Panc1 (cell line): ENCODE measurements at regions not wholly inside any gene's neighbourhood (a gene's known extent, or its start where the extent isn't known, plus 50 kb on each side); places are given as distances from the start of the nearest gene placed in this dataset.

Experiments
- ATAC-seq: fragments of 200-7000 bp; cut with Tn5 transposase; 2 replicates; pipeline ENCODE4 v1.9.1; 2020; ENCODE audit warnings: mild to moderate bottlenecking, moderate library complexity
- BruUV-seq: library from RNA; stranded (reverse); fragments of 400-500 nt; replicated peaks from 2 replicates; lab custom pipeline; 2021; lab: Mats Ljungman, UMichigan
- CTCF ChIA-PET: fragments of 300-600 bp; sonication (Branson Sonifier 250); formaldehyde crosslinking; loops from one replicate; lab custom pipeline; 2022; ENCODE audit warnings: antibody characterized with exemption; lab: Charles Lee
- POLR2A ChIA-PET: fragments of 300-600 bp; sonication (Branson Sonifier 250); formaldehyde crosslinking; loops from one replicate; lab custom pipeline; 2022; ENCODE audit warnings: antibody characterized with exemption; lab: Charles Lee
- DNase-seq: peaks from one replicate; pipeline ENCODE4 v3.0.0-alpha.2; 2010; ENCODE audit warnings: low read depth, low spot score
- H3K27ac ChIP-seq: 2 replicates; pipeline ENCODE4 v1.5.1; 2011; ENCODE audit warnings: mild to moderate bottlenecking, low read length, inconsistent platforms
- H3K27me3 ChIP-seq: fragments of 200-500 bp; sonication (Bioruptor generic); 2 replicates; pipeline ENCODE4 v1.6.0; 2014; ENCODE audit warnings: low read length, inconsistent platforms; ENCODE audit not compliant: control insufficient read depth, insufficient read depth
- H3K36me3 ChIP-seq: fragments of 200-500 bp; sonication (Bioruptor generic); 2 replicates; pipeline ENCODE4 v1.5.1; 2014; ENCODE audit warnings: inconsistent platforms, mild to moderate bottlenecking, low read length, moderate library complexity; ENCODE audit not compliant: control insufficient read depth, insufficient read depth
- H3K4me1 ChIP-seq: 2 replicates; pipeline ENCODE4 v1.5.1; 2011; ENCODE audit warnings: inconsistent platforms, mild to moderate bottlenecking, low read length, moderate library complexity; ENCODE audit not compliant: control insufficient read depth, insufficient read depth
- H3K4me3 ChIP-seq, 2 experiments: 2 replicates each; pipeline ENCODE4 v1.5.1; 2011 to 2012; ENCODE audit warnings: low read depth in 2 of 2, low read length in 2 of 2, mild to moderate bottlenecking in 2 of 2, inconsistent platforms in 1 of 2, moderate library complexity in 1 of 2
- H3K9me3 ChIP-seq: fragments of 200-500 bp; sonication (Bioruptor generic); 2 replicates; pipeline ENCODE4 v1.5.1; 2014; ENCODE audit warnings: low read depth, mild to moderate bottlenecking, inconsistent platforms, low read length, moderate library complexity; ENCODE audit not compliant: control insufficient read depth, insufficient read depth
- POLR2AphosphoS5 ChIP-seq: IDR thresholded peaks from 2 replicates; pipeline ENCODE4 v1.6.1; 2012; ENCODE audit warnings: mild to moderate bottlenecking, low read depth, low read length, moderate library complexity
- SIN3A ChIP-seq: IDR thresholded peaks from 2 replicates; pipeline ENCODE4 v1.6.1; 2012; ENCODE audit warnings: low read depth, mild to moderate bottlenecking, low read length, moderate library complexity, borderline replicate concordance; ENCODE audit not compliant: insufficient read depth
- TCF7L2 ChIP-seq: IDR thresholded peaks from 2 replicates; pipeline ENCODE4 v1.6.1; 2011; ENCODE audit warnings: mild to moderate bottlenecking, low read depth, low read length, inconsistent platforms
- in situ Hi-C: cut with HindIII; loops from 2 replicates; pipeline ENCODE4 v1.10.0; 2016; ENCODE audit warnings: low sequenced_read_pairs, low pct_unique_long_range_greater_than_20kb
- intact Hi-C: fragments of 100-400 bp; cut with micrococcal nuclease; formaldehyde crosslinking; loops from one replicate; pipeline ENCODE4 v1.10.0; 2022; ENCODE audit not compliant: unreplicated experiment
- TF ChIP-seq, protein P1 (sequence below), 2 experiments: IDR thresholded peaks; 2 replicates each; pipeline ENCODE4 v1.6.1; 2011 to 2012; ENCODE audit warnings: low read depth in 2 of 2, control low read depth in 1 of 2, low read length in 1 of 2, mild to moderate bottlenecking in 1 of 2, moderate library complexity in 1 of 2; ENCODE audit not compliant: insufficient read depth in 1 of 2
- TF ChIP-seq, protein P2 (sequence below): fragments of 450-650 bp; IDR thresholded peaks from 2 replicates; pipeline ENCODE4 v1.5.1; 2017; ENCODE audit warnings: mild to moderate bottlenecking

DNA sequence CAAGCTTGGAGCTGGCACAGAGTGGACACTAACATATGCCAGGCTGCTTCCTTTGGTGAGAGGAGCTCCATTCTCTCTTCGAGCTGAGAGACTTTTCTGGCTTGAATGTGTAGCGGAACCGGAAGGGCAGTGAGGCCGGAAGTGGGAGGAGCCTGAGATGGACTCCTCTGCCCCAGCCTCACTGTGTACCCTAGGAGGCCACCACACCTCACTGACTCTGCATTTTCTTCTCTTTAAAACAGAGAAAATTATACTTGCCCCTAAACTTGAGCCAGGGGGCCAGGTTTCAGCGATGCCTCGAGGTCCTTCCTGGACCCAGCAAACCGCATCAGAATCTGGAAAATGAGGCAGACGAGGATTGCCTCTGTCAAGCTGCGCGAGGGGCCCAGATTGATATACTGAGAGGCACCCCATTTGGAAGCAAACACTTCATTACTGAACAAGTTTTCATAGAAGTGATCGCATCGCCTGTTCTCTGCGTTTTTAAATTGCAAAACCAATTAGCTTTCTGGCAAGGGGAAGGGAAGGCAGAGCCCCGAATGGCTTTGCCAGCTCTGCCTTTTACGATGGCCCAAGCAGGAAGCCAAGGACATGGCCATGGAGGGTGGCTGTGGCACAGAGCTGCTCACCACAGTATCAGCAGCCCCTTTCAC lies 708.1 kb downstream of the PTPRU start:
- TF ChIP-seq TCF7L2 (no peak), SIN3A (no peak), POLR2AphosphoS5 (no peak)
- TF ChIP-seq, protein P1, sequence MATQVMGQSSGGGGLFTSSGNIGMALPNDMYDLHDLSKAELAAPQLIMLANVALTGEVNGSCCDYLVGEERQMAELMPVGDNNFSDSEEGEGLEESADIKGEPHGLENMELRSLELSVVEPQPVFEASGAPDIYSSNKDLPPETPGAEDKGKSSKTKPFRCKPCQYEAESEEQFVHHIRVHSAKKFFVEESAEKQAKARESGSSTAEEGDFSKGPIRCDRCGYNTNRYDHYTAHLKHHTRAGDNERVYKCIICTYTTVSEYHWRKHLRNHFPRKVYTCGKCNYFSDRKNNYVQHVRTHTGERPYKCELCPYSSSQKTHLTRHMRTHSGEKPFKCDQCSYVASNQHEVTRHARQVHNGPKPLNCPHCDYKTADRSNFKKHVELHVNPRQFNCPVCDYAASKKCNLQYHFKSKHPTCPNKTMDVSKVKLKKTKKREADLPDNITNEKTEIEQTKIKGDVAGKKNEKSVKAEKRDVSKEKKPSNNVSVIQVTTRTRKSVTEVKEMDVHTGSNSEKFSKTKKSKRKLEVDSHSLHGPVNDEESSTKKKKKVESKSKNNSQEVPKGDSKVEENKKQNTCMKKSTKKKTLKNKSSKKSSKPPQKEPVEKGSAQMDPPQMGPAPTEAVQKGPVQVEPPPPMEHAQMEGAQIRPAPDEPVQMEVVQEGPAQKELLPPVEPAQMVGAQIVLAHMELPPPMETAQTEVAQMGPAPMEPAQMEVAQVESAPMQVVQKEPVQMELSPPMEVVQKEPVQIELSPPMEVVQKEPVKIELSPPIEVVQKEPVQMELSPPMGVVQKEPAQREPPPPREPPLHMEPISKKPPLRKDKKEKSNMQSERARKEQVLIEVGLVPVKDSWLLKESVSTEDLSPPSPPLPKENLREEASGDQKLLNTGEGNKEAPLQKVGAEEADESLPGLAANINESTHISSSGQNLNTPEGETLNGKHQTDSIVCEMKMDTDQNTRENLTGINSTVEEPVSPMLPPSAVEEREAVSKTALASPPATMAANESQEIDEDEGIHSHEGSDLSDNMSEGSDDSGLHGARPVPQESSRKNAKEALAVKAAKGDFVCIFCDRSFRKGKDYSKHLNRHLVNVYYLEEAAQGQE (IDR thresholded peaks at IDR 0.05; ENCODE audit: insufficient read depth in 1 of 2, low read depth in 2 of 2, low read length in 1 of 2), result no peak
- TF ChIP-seq, protein P2, sequence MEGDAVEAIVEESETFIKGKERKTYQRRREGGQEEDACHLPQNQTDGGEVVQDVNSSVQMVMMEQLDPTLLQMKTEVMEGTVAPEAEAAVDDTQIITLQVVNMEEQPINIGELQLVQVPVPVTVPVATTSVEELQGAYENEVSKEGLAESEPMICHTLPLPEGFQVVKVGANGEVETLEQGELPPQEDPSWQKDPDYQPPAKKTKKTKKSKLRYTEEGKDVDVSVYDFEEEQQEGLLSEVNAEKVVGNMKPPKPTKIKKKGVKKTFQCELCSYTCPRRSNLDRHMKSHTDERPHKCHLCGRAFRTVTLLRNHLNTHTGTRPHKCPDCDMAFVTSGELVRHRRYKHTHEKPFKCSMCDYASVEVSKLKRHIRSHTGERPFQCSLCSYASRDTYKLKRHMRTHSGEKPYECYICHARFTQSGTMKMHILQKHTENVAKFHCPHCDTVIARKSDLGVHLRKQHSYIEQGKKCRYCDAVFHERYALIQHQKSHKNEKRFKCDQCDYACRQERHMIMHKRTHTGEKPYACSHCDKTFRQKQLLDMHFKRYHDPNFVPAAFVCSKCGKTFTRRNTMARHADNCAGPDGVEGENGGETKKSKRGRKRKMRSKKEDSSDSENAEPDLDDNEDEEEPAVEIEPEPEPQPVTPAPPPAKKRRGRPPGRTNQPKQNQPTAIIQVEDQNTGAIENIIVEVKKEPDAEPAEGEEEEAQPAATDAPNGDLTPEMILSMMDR, result no peak
- ChIA-PET CTCF (interaction anchor here (0.7 kb wide), 1 partner anchor 763 kb away, joined by 3 read pairs; no protein-coding TSS in a partner anchor), POLR2A (no interaction called here)
- no TSS peak for BruUV-seq
- Histone ChIP-seq H3K27me3 (no peaks in the 10 kb centered on the region), H3K27ac (no peak overlapping the region), H3K4me3 (no peak overlapping the region), H3K9me3 (no peaks in the 10 kb centered on the region), H3K4me1 (no peaks in the 10 kb centered on the region), H3K36me3 (no peaks in the 10 kb centered on the region)
- intact Hi-C loops (no loop called here), in situ Hi-C loops (no loop called here)
- DNase-seq (no peak), ATAC-seq (no peak)

DNA sequence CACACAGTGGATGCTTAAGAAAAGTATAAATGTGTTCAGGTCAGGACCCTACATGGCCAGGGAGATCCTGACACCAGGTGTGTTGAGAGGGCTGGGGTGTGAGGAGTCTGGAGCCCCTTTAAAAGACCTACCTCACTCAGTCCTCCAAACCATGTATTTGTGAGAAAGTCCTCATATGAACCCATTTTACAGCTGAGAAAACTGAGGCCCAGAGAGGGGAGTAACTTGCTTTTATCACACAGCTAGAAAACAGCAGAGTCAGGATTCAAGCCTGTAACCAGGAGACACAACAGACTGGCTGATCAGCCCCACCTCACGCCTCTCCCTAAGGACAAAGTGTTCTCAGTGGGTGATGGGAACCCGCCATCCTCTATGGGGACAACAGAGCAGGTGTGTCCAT lies 706.7 kb downstream of the PTPRU start:
- intact Hi-C loops, result no loop called here
- Histone ChIP-seq H3K4me1 (no peaks in the 10 kb centered on the region), H3K9me3 (no peaks in the 10 kb centered on the region), H3K4me3 (no peak overlapping the region), H3K36me3 (no peaks in the 10 kb centered on the region), H3K27ac (no peak overlapping the region), H3K27me3 (no peaks in the 10 kb centered on the region)
- no TSS peak for BruUV-seq
- ChIA-PET POLR2A (no interaction called here), CTCF (no interaction called here)
- ATAC-seq (no peak), DNase-seq (no peak)
- in situ Hi-C loops, result no loop called here
- TF ChIP-seq, protein P1 (IDR thresholded peaks at IDR 0.05; ENCODE audit: insufficient read depth in 1 of 2, low read depth in 2 of 2, low read length in 1 of 2), result no peak
- no peak for TF ChIP-seq POLR2AphosphoS5
- TF ChIP-seq, protein P2, result no peak
- TF ChIP-seq SIN3A, result no peak
- no peak for TF ChIP-seq TCF7L2
